DND-41 (cell line): ENCODE measurements at regions not wholly inside any gene's neighbourhood (a gene's known extent, or its start where the extent isn't known, plus 50 kb on each side); places are given as distances from the start of the nearest gene placed in this dataset.

ENCODE experiments used
- CTCF ChIP-seq: IDR thresholded peaks from 2 replicates; pipeline ENCODE4 v1.5.1; 2012; ENCODE audit warnings: borderline replicate concordance, low read length, moderate library complexity, mild to moderate bottlenecking; ENCODE audit not compliant: poor library complexity, severe bottlenecking; ENCODE audit errors: extremely low read depth
- EZH2 ChIP-seq: IDR thresholded peaks from 3 replicates; pipeline ENCODE4 v1.6.1; 2012; ENCODE audit warnings: borderline replicate concordance, low read depth, mild to moderate bottlenecking, moderate library complexity, low read length, inconsistent platforms; ENCODE audit not compliant: severe bottlenecking

DNA sequence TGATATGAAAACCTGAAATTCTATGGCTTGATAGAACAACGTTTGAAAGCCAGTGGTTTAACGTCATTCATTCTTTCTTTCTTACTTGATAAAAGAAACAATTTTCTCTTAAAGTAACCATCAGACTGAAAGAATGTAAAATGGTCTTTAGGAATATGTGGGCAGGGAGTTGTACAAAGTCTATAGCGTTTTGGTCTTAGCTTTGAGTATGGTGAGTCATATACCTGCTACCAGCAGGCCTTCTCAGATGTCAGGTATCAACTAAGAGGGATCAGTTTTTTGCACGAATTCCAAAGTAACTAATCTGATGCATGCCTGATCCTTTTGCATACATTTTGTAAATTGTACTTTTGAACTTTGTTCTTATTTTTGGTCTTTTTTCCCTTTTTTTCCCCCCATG lies 101.5 kb upstream of the DSEL start:
- TF ChIP-seq CTCF (no peak), EZH2 (no peak)
